CD4-positive, CD25-positive, alpha-beta regulatory T cell (primary cell): ENCODE measurements at regions not wholly inside any gene's neighbourhood (a gene's known extent, or its start where the extent isn't known, plus 50 kb on each side); places are given as distances from the start of the nearest gene placed in this dataset.

ENCODE experiments used
- ATAC-seq, 2 donors: fragments of 150-1000 bp; cut with Tn5 transposase; one replicate each; pipeline ENCODE4 v1.10.0; 2021; ENCODE audit warnings: low read depth in 2 of 2, moderate number of reproducible peaks in 2 of 2, moderate library complexity in 1 of 2
- DNase-seq, 3 donors: peaks; one replicate each; pipeline versions ENCODE4 v3.0.0 to v3.0.0-alpha.2; 2012 to 2022; ENCODE audit warnings: mixed read lengths in 1 of 3
- H3K27ac ChIP-seq: one replicate; pipeline ENCODE4 v1.7.0; 2013; ENCODE audit warnings: mild to moderate bottlenecking, low read length; ENCODE audit not compliant: insufficient read depth, poor library complexity, severe bottlenecking
- H3K27me3 ChIP-seq: one replicate; pipeline ENCODE4 v1.7.0; 2013; ENCODE audit warnings: low read length; ENCODE audit not compliant: control insufficient read depth, insufficient read depth
- H3K36me3 ChIP-seq: one replicate; pipeline ENCODE4 v1.7.0; 2013; ENCODE audit warnings: mild to moderate bottlenecking, low read length, moderate library complexity; ENCODE audit not compliant: control insufficient read depth, insufficient read depth
- H3K4me1 ChIP-seq: 2 replicates; pipeline ENCODE4 v1.7.0; 2013; ENCODE audit warnings: mild to moderate bottlenecking, low read length; ENCODE audit not compliant: insufficient read depth, control insufficient read depth, poor library complexity, severe bottlenecking
- H3K4me3 ChIP-seq: one replicate; pipeline ENCODE4 v1.7.0; 2013; ENCODE audit warnings: low read depth, mild to moderate bottlenecking, low read length, moderate library complexity
- H3K9me3 ChIP-seq, 2 experiments: 1 replicate in 1 of 2; 2 replicates in 1 of 2; pipeline ENCODE4 v1.7.0; 2013; ENCODE audit warnings: low read length in 2 of 2, mild to moderate bottlenecking in 1 of 2, moderate library complexity in 1 of 2; ENCODE audit not compliant: control insufficient read depth in 2 of 2
- H3K27ac Mint-ChIP-seq, 3 donors: one replicate each; pipeline ENCODE4 v1.8.0; 2020 to 2022; ENCODE audit warnings: mild to moderate bottlenecking in 3 of 3, mixed read lengths in 3 of 3, moderate library complexity in 2 of 3
- H3K27me3 Mint-ChIP-seq: one replicate; pipeline ENCODE4 v1.8.0; 2022; ENCODE audit warnings: mild to moderate bottlenecking, mixed read lengths
- H3K36me3 Mint-ChIP-seq: one replicate; pipeline ENCODE4 v1.8.0; 2020; ENCODE audit warnings: mixed read lengths
- H3K4me1 Mint-ChIP-seq, 4 donors: one replicate each; pipeline ENCODE4 v1.8.0; 2020 to 2022; ENCODE audit warnings: mixed read lengths in 4 of 4, mild to moderate bottlenecking in 1 of 4
- H3K4me3 Mint-ChIP-seq, 4 donors: one replicate each; pipeline ENCODE4 v1.8.0; 2020 to 2022; ENCODE audit warnings: mild to moderate bottlenecking in 4 of 4, mixed read lengths in 4 of 4, moderate library complexity in 3 of 4
- H3K9me3 Mint-ChIP-seq, 7 donors: one replicate each; pipeline ENCODE4 v1.8.0; 2020 to 2022; ENCODE audit warnings: mixed read lengths in 7 of 7, mild to moderate bottlenecking in 3 of 7, moderate library complexity in 2 of 7

- ATAC-seq (no peak), DNase-seq (no peak)
- H3K27ac Mint-ChIP-seq, result peak overlapping the region in 1 of 3 donors; percentile 49
- no peaks in the 10 kb centered on the region for H3K36me3 Mint-ChIP-seq
- peaks cover 0 to 5% (median under 1%) of the 10 kb centered on the region in 4 donors for H3K4me1 Mint-ChIP-seq
- no peak overlapping the region for H3K4me3 ChIP-seq
- H3K9me3 Mint-ChIP-seq, result peaks cover 0 to 1% (median 0%) of the 10 kb centered on the region in 7 donors
- no peak overlapping the region for H3K27ac ChIP-seq
- no peaks in the 10 kb centered on the region for H3K9me3 ChIP-seq
- no peaks in the 10 kb centered on the region for H3K4me1 ChIP-seq
- peaks cover 9% of the 10 kb centered on the region for H3K27me3 Mint-ChIP-seq
- no peak overlapping the region for H3K4me3 Mint-ChIP-seq
- no peaks in the 10 kb centered on the region for H3K36me3 ChIP-seq
- no peaks in the 10 kb centered on the region for H3K27me3 ChIP-seq
These were observed 534.0 kb downstream of the NPHP4 start for GRCh38 chr1:5458248-5458647.

- H3K4me3 Mint-ChIP-seq, result no peak overlapping the region
- peak overlapping the region in 1 of 3 donors; percentile 32 for H3K27ac Mint-ChIP-seq
- Histone ChIP-seq H3K4me1 (no peaks in the 10 kb centered on the region), H3K4me3 (no peak overlapping the region), H3K27ac (no peak overlapping the region), H3K36me3 (no peaks in the 10 kb centered on the region), H3K9me3 (no peaks in the 10 kb centered on the region), H3K27me3 (no peaks in the 10 kb centered on the region)
- peaks cover 9% of the 10 kb centered on the region for H3K27me3 Mint-ChIP-seq
- no peaks in the 10 kb centered on the region for H3K36me3 Mint-ChIP-seq
- peaks cover 0 to 5% (median under 1%) of the 10 kb centered on the region in 4 donors for H3K4me1 Mint-ChIP-seq
- DNase-seq (no peak), ATAC-seq (no peak)
- peaks cover 0 to 1% (median 0%) of the 10 kb centered on the region in 7 donors for H3K9me3 Mint-ChIP-seq
These were observed 536.0 kb downstream of the NPHP4 start for GRCh38 chr1:5456090-5456811.

- no peaks in the 10 kb centered on the region for H3K36me3 ChIP-seq
- DNase-seq, result no peak
These were observed 536.6 kb downstream of the NPHP4 start for GRCh38 chr1:5455651-5456050.

GRCh38 chr1:5455056-5455455 is 537.2 kb downstream of the NPHP4 start:
- Histone ChIP-seq H3K4me3 (no peak overlapping the region), H3K36me3 (no peaks in the 10 kb centered on the region), H3K4me1 (no peaks in the 10 kb centered on the region), H3K9me3 (no peaks in the 10 kb centered on the region), H3K27me3 (no peaks in the 10 kb centered on the region), H3K27ac (no peak overlapping the region)
- Mint-ChIP-seq H3K4me3 (no peak overlapping the region), H3K27ac (no peak overlapping the region), H3K36me3 (no peaks in the 10 kb centered on the region), H3K4me1 (peaks cover 0 to 5% (median under 1%) of the 10 kb centered on the region in 4 donors), H3K9me3 (no peaks in the 10 kb centered on the region), H3K27me3 (peaks cover 13% of the 10 kb centered on the region)
- no peak for ATAC-seq
- DNase-seq, result no peak

More at GRCh38 chr1:5455651-5456050, 536.6 kb downstream of the NPHP4 start:
- Mint-ChIP-seq H3K4me1 (peaks cover 0 to 5% (median under 1%) of the 10 kb centered on the region in 4 donors), H3K4me3 (no peak overlapping the region), H3K27ac (peak overlapping the region in 1 of 3 donors; percentile 32), H3K9me3 (peaks cover 0 to under 1% (median 0%) of the 10 kb centered on the region in 7 donors), H3K36me3 (no peaks in the 10 kb centered on the region), H3K27me3 (peaks cover 11% of the 10 kb centered on the region)
- Histone ChIP-seq H3K9me3 (no peaks in the 10 kb centered on the region), H3K4me3 (no peak overlapping the region), H3K27me3 (no peaks in the 10 kb centered on the region), H3K27ac (no peak overlapping the region), H3K4me1 (no peaks in the 10 kb centered on the region)
- ATAC-seq, result no peak

GRCh38 chr1:5453347-5453746 is 538.9 kb downstream of the NPHP4 start:
- no peaks in the 10 kb centered on the region for H3K9me3 Mint-ChIP-seq
- H3K27me3 ChIP-seq, result no peaks in the 10 kb centered on the region
- no peak overlapping the region for H3K4me3 ChIP-seq
- no peak overlapping the region for H3K27ac Mint-ChIP-seq
- no peaks in the 10 kb centered on the region for H3K36me3 Mint-ChIP-seq
- ATAC-seq (no peak), DNase-seq (no peak)
- peaks cover 13% of the 10 kb centered on the region for H3K27me3 Mint-ChIP-seq
- H3K4me3 Mint-ChIP-seq, result no peak overlapping the region
- H3K36me3 ChIP-seq, result no peaks in the 10 kb centered on the region
- H3K4me1 Mint-ChIP-seq, result peaks cover 0 to 9% (median under 1%) of the 10 kb centered on the region in 4 donors
- H3K27ac ChIP-seq, result no peak overlapping the region
- H3K9me3 ChIP-seq, result no peaks in the 10 kb centered on the region
- H3K4me1 ChIP-seq, result no peaks in the 10 kb centered on the region

- Mint-ChIP-seq H3K4me1 (peaks cover 0 to 11% (median 1%) of the 10 kb centered on the region in 4 donors), H3K27me3 (peaks cover 9% of the 10 kb centered on the region)
These were observed 540.6 kb downstream of the NPHP4 start for GRCh38 chr1:5451671-5452070.

GRCh38 chr1:5448486-5448885 is 543.7 kb downstream of the NPHP4 start:
- Histone ChIP-seq H3K27me3 (no peaks in the 10 kb centered on the region), H3K27ac (no peak overlapping the region), H3K4me1 (no peaks in the 10 kb centered on the region), H3K4me3 (no peak overlapping the region), H3K36me3 (no peaks in the 10 kb centered on the region), H3K9me3 (no peaks in the 10 kb centered on the region)
- Mint-ChIP-seq H3K4me1 (peaks cover 0 to 6% (median 1%) of the 10 kb centered on the region in 4 donors), H3K9me3 (peaks cover 0 to 2% (median 0%) of the 10 kb centered on the region in 7 donors), H3K4me3 (no peak overlapping the region), H3K27me3 (peaks cover 4% of the 10 kb centered on the region), H3K27ac (peak overlapping the region in 1 of 3 donors; percentile 17), H3K36me3 (peaks cover 4% of the 10 kb centered on the region)
- no peak for ATAC-seq
- peak in 2 of 3 donors; percentile 19 to 23 for DNase-seq

More at GRCh38 chr1:5451671-5452070, 540.6 kb downstream of the NPHP4 start:
- Histone ChIP-seq H3K4me1 (no peaks in the 10 kb centered on the region), H3K9me3 (no peaks in the 10 kb centered on the region), H3K27me3 (no peaks in the 10 kb centered on the region), H3K4me3 (no peak overlapping the region), H3K36me3 (no peaks in the 10 kb centered on the region), H3K27ac (no peak overlapping the region)
- Mint-ChIP-seq H3K27ac (peak overlapping the region in 1 of 3 donors; percentile 2), H3K36me3 (no peaks in the 10 kb centered on the region), H3K9me3 (no peaks in the 10 kb centered on the region), H3K4me3 (no peak overlapping the region)
- no peak for DNase-seq
- ATAC-seq, result no peak

- Mint-ChIP-seq H3K4me3 (no peak overlapping the region), H3K4me1 (peaks cover 0 to 6% (median 1%) of the 10 kb centered on the region in 4 donors), H3K36me3 (peaks cover 4% of the 10 kb centered on the region), H3K27ac (peak overlapping the region in 1 of 3 donors; percentile 20), H3K9me3 (peaks cover 0 to 2% (median 0%) of the 10 kb centered on the region in 7 donors), H3K27me3 (peaks cover 4% of the 10 kb centered on the region)
- Histone ChIP-seq H3K4me3 (no peak overlapping the region), H3K4me1 (no peaks in the 10 kb centered on the region), H3K36me3 (no peaks in the 10 kb centered on the region), H3K27me3 (no peaks in the 10 kb centered on the region), H3K9me3 (no peaks in the 10 kb centered on the region), H3K27ac (no peak overlapping the region)
- no peak for ATAC-seq
- no peak for DNase-seq
These were observed 544.7 kb downstream of the NPHP4 start for GRCh38 chr1:5447503-5447960.
